ENCODE measurements at regions not wholly inside any gene's neighbourhood (a gene's known extent, or its start where the extent isn't known, plus 50 kb on each side); places are given as distances from the start of the nearest gene placed in this dataset.

DNA sequence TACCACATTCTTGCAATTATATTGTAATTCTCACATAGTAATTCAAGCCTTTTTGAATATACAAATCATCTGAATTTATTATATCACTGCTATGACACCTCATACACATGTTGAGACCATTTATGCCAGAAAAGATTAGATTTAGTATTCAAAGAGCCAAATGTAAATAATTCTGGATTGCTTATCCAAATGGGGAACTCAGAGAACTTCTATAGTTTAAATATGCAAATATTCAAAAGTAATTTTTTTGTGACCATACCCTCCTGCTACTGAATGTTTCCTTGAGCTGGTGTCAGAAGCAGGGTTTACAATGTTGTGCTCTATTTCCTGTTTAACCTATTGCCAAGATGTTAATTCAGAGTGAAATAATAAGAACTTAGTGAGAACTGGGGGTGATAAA is 372.2 kb downstream of the TRIML1 start:
- H2AK5ac ChIP-seq (ENCODE audit: low read depth, low read length): no peak overlapping the region
- H3K4me3 ChIP-seq (ENCODE audit: insufficient read depth, low read depth, low read length): no peak overlapping the region
- no peak overlapping the region for H4K8ac ChIP-seq (ENCODE audit: low read depth in 2 of 2, low read length in 2 of 2)
- ChIA-PET POLR2A (ENCODE audit: unreplicated experiment) (no interaction called here), CTCF (no interaction called here)
- H3K36me3 ChIP-seq (ENCODE audit: control insufficient read depth, insufficient read depth, low read length): no peaks in the 10 kb centered on the region
- H2BK20ac ChIP-seq (ENCODE audit: low read depth, low read length): peak overlapping the region; percentile 29; the same call in 1 of the 2 replicates
- no peaks in the 10 kb centered on the region for H3K9me1 ChIP-seq (ENCODE audit: insufficient read depth, low read length)
- H4K91ac ChIP-seq (ENCODE audit: insufficient read depth, low read depth, low read length): no peak overlapping the region
- H3K9ac ChIP-seq (ENCODE audit: low read depth, low read length): no peak overlapping the region
- peak overlapping the region; percentile 52; the same call in 1 of the 2 replicates for H3K23ac ChIP-seq (ENCODE audit: low read depth, low read length)
- no peak overlapping the region for H3K56ac ChIP-seq (ENCODE audit: extremely low read depth, insufficient read depth, low read length)
- dilution Hi-C loops (cut with HindIII; ENCODE audit: low sequenced_read_pairs, unreplicated experiment): no loop called here
- no peak overlapping the region for H2AK9ac ChIP-seq (replicated peaks; ENCODE audit: low read depth, low read length, poor library complexity)
- ATAC-seq (ENCODE audit: low read depth) (no peak), DNase-seq (peak; percentile 14)
- no peaks in the 10 kb centered on the region for H3K27me3 ChIP-seq (ENCODE audit: control insufficient read depth, insufficient read depth, low read length)
- no peak overlapping the region for H2BK5ac ChIP-seq (ENCODE audit: low read depth, low read length, poor library complexity, severe bottlenecking)
- 0 out of 2 replicates have a peak overlapping the region, but pooled peaks have one; percentile 39 for H3K4ac ChIP-seq (ENCODE audit: low read depth, low read length)
- H3K79me1 ChIP-seq (ENCODE audit: low read depth in 1 of 2, low read length in 2 of 2): no peaks in the 10 kb centered on the region
- in situ Hi-C loops (cut with MboI; ENCODE audit: low sequenced_read_pairs): no loop called here
- peak overlapping the region; percentile 59; the same call in 1 of the 2 replicates for H3K14ac ChIP-seq (replicated peaks; ENCODE audit: low read depth, low read length)
- no TSS peak for BruUV-seq (replicated peaks)
- peaks cover 4% of the 10 kb centered on the region for H3K4me1 ChIP-seq (ENCODE audit: control insufficient read depth, insufficient read depth, low read length)
- H3K9me3 ChIP-seq (ENCODE audit: control insufficient read depth, insufficient read depth, low read length): no peaks in the 10 kb centered on the region
- H3K27ac ChIP-seq (ENCODE audit: insufficient read depth, low read length): 0 out of 2 replicates have a peak overlapping the region, but pooled peaks have one; percentile 71
- H2BK120ac ChIP-seq (ENCODE audit: low read depth, low read length): no peak overlapping the region
- H4K5ac ChIP-seq (ENCODE audit: low read depth, low read length): no peak overlapping the region; the same call in 1 of the 2 replicates
- H2AFZ ChIP-seq (replicated peaks; ENCODE audit: low read length, poor library complexity): peak overlapping the region; percentile 68
- H3K4me2 ChIP-seq (ENCODE audit: low read depth, low read length): no peak overlapping the region
- H3K18ac ChIP-seq (ENCODE audit: low read depth, low read length): no peak overlapping the region; the same call in 1 of the 2 replicates
- TF ChIP-seq CHD1 (IDR thresholded peaks at IDR 0.05; ENCODE audit: low read depth, low read length) (no peak), MXI1 (IDR thresholded peaks at IDR 0.05; ENCODE audit: borderline replicate concordance, low read depth, low read length) (no peak), NFE2L2 (IDR thresholded peaks at IDR 0.05; ENCODE audit: low read depth, low read length) (no peak), MAFK (IDR thresholded peaks at IDR 0.05; ENCODE audit: low read depth, low read length) (no peak), RCOR1 (IDR thresholded peaks at IDR 0.05; ENCODE audit: insufficient replicate concordance, low read length) (no peak)
- no peak overlapping the region for H2BK15ac ChIP-seq (ENCODE audit: low read depth, low read length)
- intact Hi-C loops (cut with micrococcal nuclease): no loop called here
- no peaks in the 10 kb centered on the region for H4K20me1 ChIP-seq (ENCODE audit: insufficient read depth, low read length)

Measured in IMR-90 (cell line).